ENCODE measurements at regions not wholly inside any gene's neighbourhood (a gene's known extent, or its start where the extent isn't known, plus 50 kb on each side); places are given as distances from the start of the nearest gene placed in this dataset.

GRCh38 chr16:8305201-8305600, 285.1 kb downstream of the TMEM114 start:
- DNase-seq (ENCODE audit: low spot score) = no peak
- in situ Hi-C loops (cut with HindIII; ENCODE audit: low sequenced_read_pairs) = no loop called here

- in situ Hi-C loops (cut with HindIII; ENCODE audit: low sequenced_read_pairs) = no loop called here
- DNase-seq (ENCODE audit: low spot score) = no peak
These were observed 290.7 kb downstream of the TMEM114 start for GRCh38 chr16:8299635-8300034.

- DNase-seq (ENCODE audit: low spot score) = peak; percentile 80
- in situ Hi-C loops (cut with HindIII; ENCODE audit: low sequenced_read_pairs) = no loop called here
These were observed 294.6 kb downstream of the TMEM114 start for GRCh38 chr16:8295513-8296237.

- DNase-seq (ENCODE audit: low spot score) = no peak
- in situ Hi-C loops (cut with HindIII; ENCODE audit: low sequenced_read_pairs) = no loop called here
These were observed 296.9 kb downstream of the TMEM114 start for GRCh38 chr16:8293413-8293812.

GRCh38 chr16:8292271-8292670, 298.0 kb downstream of the TMEM114 start:
- in situ Hi-C loops (cut with HindIII; ENCODE audit: low sequenced_read_pairs) = no loop called here
- DNase-seq (ENCODE audit: low spot score) = no peak

- DNase-seq (ENCODE audit: low spot score) = no peak
- in situ Hi-C loops (cut with HindIII; ENCODE audit: low sequenced_read_pairs) = no loop called here
These were observed 304.0 kb downstream of the TMEM114 start for GRCh38 chr16:8286348-8286747.

GRCh38 chr16:8283195-8283594, 307.1 kb downstream of the TMEM114 start:
- DNase-seq (ENCODE audit: low spot score) = no peak
- in situ Hi-C loops (cut with HindIII; ENCODE audit: low sequenced_read_pairs) = no loop called here

DNA sequence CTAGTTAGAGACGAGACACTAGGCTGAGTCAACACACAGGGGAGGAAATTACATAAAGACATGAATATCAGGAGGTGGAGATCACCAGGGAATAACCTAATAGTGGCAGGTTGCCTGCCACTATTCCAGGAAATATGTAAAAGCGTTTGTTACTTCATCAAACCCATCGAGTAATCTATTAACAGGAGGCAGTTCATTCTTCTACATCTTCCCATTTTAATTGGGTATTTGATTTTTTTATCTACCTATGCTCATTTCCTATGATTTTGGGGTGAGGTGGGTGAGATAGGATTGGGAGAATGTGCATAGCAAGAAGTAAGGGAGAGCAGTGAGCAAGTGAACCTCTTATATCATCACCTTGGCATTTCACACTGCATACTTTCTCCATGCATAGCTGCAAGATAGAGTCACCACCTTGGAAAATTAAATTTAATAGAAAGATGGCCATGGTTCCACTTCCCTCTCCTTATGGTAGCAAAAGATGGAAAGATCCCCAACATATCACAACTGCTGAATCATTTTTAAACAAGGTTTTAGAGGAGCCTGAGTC, 312.2 kb downstream of the TMEM114 start:
- in situ Hi-C loops (cut with HindIII; ENCODE audit: low sequenced_read_pairs) = no loop called here
- DNase-seq (ENCODE audit: low spot score) = no peak

DNA sequence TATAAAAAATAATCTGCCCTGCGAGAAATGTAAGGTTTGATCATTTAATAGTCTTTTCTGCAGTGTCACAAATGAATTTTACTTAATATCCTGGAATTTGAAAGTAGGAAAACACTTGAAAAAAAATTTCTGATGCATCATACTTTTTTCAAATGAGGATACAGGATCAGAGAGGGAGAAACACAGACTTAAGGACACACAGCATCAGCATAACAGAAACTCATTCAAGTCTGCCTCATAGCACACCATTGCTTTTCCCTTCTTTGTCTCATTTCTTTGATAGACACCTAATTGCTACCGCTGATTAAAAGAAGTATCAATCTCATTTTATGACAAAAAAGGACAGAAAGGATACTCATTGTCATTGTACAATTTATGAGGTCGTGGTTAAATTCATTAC, 319.0 kb downstream of the TMEM114 start:
- no peak for DNase-seq (ENCODE audit: low spot score)
- in situ Hi-C loops (cut with HindIII; ENCODE audit: low sequenced_read_pairs) = no loop called here

- in situ Hi-C loops (cut with HindIII; ENCODE audit: low sequenced_read_pairs) = no loop called here
- DNase-seq (ENCODE audit: low spot score) = no peak
These were observed 328.0 kb downstream of the TMEM114 start for GRCh38 chr16:8262299-8262698.

- no peak for DNase-seq (ENCODE audit: low spot score)
- in situ Hi-C loops (cut with HindIII; ENCODE audit: low sequenced_read_pairs) = no loop called here
These were observed 330.2 kb downstream of the TMEM114 start for GRCh38 chr16:8260140-8260539.

DNA sequence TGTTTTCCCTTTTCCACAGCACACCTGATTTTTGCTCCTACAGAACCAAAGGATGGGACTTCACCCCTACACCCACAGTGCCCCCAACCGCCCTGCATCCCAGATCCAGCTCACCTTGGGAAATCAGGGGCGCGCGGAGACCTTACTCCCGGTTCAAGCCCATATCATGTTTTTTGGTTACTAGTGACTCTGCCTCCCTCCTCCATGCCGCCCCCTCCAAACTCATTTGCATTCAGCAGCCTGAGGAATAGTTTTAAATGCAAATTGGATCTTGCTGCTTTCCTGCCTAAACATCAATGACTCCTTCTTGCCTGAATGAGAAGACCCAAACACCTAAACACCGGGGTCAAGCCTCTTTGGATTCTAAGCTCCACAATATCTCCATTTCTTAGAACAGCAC, 331.8 kb downstream of the TMEM114 start:
- in situ Hi-C loops (cut with HindIII; ENCODE audit: low sequenced_read_pairs) = no loop called here
- DNase-seq (ENCODE audit: low spot score) = no peak

- in situ Hi-C loops (cut with HindIII; ENCODE audit: low sequenced_read_pairs) = no loop called here
- DNase-seq (ENCODE audit: low spot score) = peak; percentile 70
These were observed 332.8 kb downstream of the TMEM114 start for GRCh38 chr16:8257561-8257960.

GRCh38 chr16:8254405-8254804, 335.9 kb downstream of the TMEM114 start:
- DNase-seq (ENCODE audit: low spot score) = no peak
- in situ Hi-C loops (cut with HindIII; ENCODE audit: low sequenced_read_pairs) = no loop called here

DNA sequence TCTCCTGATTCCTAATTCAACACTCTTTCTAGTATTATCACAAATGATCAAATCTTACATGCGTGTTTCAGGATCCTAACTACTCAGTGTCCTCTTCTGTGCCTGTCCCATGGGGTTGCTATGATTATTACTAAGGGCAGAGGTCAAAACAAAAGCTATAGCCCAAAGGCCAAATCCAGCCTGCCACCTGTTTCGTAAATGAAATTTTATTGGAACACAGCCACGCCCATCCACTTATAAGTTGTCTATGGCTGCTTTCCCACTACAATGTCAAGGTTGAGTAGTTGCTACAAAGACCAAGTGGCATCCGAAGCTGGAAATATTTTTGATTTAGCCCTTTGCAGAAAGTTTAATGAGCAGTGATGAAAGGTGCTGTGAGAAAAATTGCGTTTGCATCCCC, 336.6 kb downstream of the TMEM114 start:
- DNase-seq (ENCODE audit: low spot score) = no peak
- in situ Hi-C loops (cut with HindIII; ENCODE audit: low sequenced_read_pairs) = no loop called here

GRCh38 chr16:8251727-8252126, 338.6 kb downstream of the TMEM114 start:
- no peak for DNase-seq (ENCODE audit: low spot score)
- in situ Hi-C loops (cut with HindIII; ENCODE audit: low sequenced_read_pairs) = no loop called here

- no peak for DNase-seq (ENCODE audit: low spot score)
- in situ Hi-C loops (cut with HindIII; ENCODE audit: low sequenced_read_pairs) = no loop called here
These were observed 339.0 kb downstream of the TMEM114 start for GRCh38 chr16:8251298-8251697.

GRCh38 chr16:8247993-8248392, 342.3 kb downstream of the TMEM114 start:
- DNase-seq (ENCODE audit: low spot score) = no peak
- in situ Hi-C loops (cut with HindIII; ENCODE audit: low sequenced_read_pairs) = no loop called here

- DNase-seq (ENCODE audit: low spot score) = no peak
- in situ Hi-C loops (cut with HindIII; ENCODE audit: low sequenced_read_pairs) = no loop called here
These were observed 346.3 kb downstream of the TMEM114 start for GRCh38 chr16:8243981-8244380.

DNA sequence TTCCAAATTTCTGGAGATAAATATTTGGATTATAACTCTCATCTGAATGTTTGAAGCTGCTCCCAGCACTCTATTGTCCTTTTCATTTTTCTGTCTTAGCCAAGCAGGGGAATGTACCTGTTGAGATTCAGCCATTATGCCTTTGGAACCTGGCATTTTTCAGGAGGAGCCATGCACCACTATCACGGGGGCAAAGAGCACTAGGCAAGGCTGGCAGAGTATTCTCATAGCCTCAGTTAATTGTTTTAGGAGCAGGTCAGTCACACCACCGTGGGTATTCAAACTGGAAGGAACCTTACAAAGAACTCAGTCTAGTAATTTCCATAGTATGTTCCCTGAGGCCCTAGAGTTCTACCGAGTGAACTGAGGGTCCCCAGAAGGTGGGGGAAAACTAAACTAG, 348.9 kb downstream of the TMEM114 start:
- in situ Hi-C loops (cut with HindIII; ENCODE audit: low sequenced_read_pairs) = no loop called here

GRCh38 chr16:8239443-8239842, 350.9 kb downstream of the TMEM114 start:
- no peak for DNase-seq (ENCODE audit: low spot score)
- in situ Hi-C loops (cut with HindIII; ENCODE audit: low sequenced_read_pairs) = no loop called here

More for the DNA sequence above, 348.9 kb downstream of the TMEM114 start:
- DNase-seq (ENCODE audit: low spot score) = no peak

All from G401 (cell line).